AML-193 (cell line): ENCODE measurements at regions not wholly inside any gene's neighbourhood (a gene's known extent, or its start where the extent isn't known, plus 50 kb on each side); places are given as distances from the start of the nearest gene placed in this dataset.
"Not testable (repeated sequence)": the region's sequence is repeated elsewhere in the genome, so short reads cannot be mapped to it uniquely, and the experiment has no call there.

Source experiments
- DNase-seq, 2 experiments: peaks; one replicate each; lab custom pipeline; 2025; lab: John Stamatoyannopoulos, UW

DNA sequence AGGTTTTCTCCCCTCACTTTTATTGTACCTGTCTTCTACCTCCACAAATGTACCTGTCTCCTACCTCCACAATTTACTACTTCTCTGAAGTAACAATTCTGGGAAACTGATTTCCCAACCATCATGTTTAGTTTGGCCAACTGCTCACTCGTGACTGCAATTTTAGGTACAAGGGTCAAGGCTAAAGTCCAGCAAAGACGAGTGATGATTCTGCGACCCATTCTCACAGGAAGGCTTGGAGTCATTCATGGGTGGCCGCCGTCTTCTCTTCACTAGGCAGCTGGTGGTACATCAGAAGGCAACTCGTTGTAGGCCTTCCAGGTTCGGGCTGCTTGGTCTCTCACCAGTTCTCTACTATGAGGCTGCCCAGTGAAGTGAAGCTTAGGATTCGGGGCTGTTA, 483.8 kb upstream of the JARID2 start:
- no peak for DNase-seq

GRCh38 chr6:14763139-14763538, 482.7 kb upstream of the JARID2 start:
- DNase-seq, result no peak

DNA sequence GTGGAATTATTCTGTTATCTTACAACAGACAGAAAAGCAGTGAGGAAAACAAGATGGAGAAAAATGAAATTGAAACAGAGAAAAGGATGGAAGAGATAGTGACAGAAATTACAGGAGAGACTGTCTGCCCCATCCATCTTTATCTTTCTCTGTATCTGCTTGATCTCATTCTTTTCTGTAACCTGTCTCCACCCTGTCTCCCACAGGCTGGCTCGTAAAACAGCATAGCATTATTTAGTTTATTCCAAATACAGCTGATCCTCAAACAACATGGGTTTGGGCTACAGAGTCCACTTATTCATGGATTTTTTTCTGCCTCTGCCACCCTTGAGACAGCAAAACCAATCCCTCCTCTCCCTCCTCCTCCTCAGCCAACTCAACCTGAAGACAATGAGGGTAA, 482.3 kb upstream of the JARID2 start:
- DNase-seq, result no peak

DNA sequence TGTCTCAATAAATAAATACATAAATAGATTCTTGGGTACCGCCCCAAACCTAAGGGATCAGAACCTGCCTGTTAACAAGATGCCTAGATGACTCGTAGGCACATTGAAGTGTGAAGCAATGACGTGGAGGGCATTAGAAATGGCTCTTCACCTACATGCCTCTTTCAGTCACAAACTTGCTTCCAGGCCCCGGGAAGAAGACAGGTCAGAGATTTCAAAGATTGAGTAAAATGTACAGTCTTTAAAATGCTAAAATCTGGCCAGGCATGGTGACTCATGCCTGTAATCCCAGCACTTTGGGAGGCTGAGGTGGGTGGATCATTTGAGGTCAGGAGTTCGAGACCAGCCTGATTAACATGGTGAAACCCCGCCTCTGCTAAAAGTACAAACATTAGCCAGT, 480.8 kb upstream of the JARID2 start:
- DNase-seq, result no peak

DNA sequence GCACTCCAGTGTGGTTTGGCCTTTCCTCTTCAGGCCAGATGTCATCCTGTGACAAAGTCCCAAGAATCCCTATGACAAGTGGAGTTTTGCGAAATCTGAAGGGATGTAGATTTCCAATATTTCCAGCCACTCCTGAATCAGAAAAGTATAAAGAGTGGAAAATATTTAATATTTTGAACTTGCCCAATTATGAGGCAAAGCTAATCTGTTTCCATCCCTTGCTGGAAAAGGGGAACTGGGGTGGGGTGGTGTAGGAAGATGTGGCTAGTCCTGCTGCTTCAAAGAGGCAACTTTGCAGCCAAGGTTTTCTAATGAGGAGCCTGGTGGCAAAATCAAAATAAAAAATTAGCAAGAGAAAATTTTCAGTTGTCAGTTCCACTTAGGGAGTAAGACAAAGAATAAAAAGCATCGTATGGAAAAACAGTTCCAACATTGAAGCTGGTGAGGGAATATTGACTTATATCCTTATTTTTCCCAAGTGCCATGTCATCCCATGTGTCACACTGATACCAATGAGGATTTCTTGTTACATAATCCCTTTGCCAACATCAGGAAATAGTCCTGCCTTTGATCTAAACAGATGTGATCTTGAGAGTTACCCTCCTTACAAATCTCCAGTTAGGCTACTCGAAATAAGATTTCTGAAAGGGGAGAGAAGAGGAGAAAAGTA, 480.0 kb upstream of the JARID2 start:
- peak; percentile 53 to 74 for DNase-seq

- no peak for DNase-seq
Observed at GRCh38 chr6:14766391-14766994, 479.4 kb upstream of the JARID2 start.

DNA sequence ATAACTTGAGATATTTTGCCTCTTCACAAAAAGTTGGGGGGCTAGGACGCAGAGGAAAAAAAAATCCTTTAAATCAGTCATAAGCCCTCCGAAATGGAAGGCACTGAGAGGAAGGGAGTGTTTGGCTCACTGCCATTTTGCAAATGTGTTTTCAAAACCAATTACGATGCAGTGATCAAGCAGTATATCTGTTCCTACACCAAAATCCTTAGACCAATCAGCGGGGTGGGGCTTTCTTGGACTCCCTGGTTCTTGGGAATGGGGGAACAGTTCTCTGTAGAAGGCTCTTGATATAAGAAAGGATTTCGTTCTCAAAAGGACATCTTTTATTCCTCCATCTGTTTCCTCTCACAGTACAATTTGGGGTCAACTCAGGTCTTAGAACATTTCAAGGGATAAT, 478.6 kb upstream of the JARID2 start:
- no peak for DNase-seq

GRCh38 chr6:14770040-14770439, 475.8 kb upstream of the JARID2 start:
- no peak for DNase-seq

DNA sequence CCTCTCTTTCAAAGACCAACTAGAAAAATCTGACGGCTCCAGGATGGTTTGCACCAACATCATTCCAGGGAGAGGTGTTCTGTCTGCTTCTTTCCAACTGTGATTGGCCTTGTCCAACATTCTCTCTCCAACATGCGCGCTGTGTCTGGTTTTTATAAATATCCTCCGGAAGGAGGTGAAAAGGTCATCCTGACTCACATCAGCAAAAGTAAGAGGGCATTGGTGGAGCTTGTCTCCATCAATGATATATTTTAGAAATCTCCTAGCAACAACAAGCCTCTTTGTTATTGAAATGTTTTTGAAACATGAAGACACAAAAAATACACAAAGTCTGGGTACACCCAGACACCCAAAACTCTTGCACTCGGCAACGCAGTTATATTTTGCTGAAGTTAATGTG, 475.3 kb upstream of the JARID2 start:
- no peak for DNase-seq

GRCh38 chr6:14771016-14771415, 474.9 kb upstream of the JARID2 start:
- no peak for DNase-seq

- no peak for DNase-seq
Observed at GRCh38 chr6:14772188-14772587, 473.7 kb upstream of the JARID2 start.

GRCh38 chr6:14775528-14775927, 470.3 kb upstream of the JARID2 start:
- DNase-seq, result no peak

DNA sequence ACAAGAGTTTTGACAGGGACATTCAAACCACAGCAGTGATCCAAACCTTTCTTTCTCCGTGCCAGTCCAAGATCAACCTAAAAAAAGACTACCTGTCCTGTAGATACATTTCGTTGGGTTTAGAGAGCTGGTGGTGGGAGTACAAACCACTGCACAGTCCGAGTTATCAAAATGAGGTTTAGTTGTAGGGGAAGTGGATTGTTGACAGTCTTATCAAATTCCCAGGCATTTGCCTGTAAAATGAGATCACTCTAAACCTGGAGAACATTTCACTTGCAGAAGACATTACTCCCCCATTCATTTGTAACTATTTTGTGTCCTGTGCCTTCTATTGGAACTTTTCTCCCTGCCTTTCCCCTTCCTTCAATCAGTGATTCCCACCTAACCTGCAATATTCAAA, 469.6 kb upstream of the JARID2 start:
- no peak for DNase-seq

- no peak for DNase-seq
Observed at GRCh38 chr6:14781772-14782525, 463.9 kb upstream of the JARID2 start.

DNA sequence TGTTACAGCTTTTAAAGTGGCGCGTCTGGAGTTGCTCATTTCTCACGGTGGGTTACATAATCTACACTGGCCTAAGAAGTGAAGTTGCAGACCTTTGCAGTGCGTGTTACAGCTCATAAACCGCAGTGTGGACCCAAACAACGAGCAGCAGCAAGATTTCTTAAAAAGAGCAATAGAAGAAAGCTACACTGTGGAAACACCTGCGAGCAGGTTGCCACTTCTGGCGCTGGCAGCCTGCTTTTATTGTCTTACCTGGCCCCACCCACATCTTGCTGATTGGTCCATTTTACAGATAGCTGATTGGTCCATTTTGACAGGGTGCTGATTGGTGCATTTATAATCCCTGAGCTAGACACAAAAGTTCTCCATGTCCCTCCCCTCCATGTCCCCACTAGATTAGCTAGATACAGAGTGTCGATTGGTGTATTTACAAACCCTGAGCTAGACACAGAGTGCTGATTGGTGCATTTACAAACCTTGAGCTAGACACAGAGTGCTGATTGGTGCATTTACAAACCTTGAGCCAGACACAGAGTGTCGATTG, 462.9 kb upstream of the JARID2 start:
- not testable (repeated sequence) for DNase-seq

GRCh38 chr6:14783594-14783993, 462.3 kb upstream of the JARID2 start:
- DNase-seq, result no peak

- DNase-seq, result no peak
Observed at GRCh38 chr6:14784596-14785492, 461.0 kb upstream of the JARID2 start.

GRCh38 chr6:14785493-14785790, 460.4 kb upstream of the JARID2 start:
- DNase-seq, result no peak

DNA sequence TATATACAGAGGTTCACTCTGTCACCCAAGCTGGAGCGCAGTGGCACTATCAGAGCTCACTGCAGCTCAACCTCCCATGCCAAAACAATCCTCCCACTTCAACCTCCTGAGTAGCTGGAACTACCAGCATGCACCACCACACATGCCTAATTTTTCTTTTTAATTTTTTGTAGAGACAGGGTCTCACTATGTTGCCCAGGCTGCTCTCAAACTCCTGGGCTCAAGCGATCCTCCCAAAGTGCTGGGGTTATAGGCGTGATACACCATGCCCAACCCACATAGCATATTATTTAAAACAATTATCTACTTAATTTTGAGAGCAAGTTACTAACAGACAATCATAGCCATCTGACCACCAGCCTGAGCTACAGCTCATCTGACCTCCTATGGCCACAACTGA, 459.9 kb upstream of the JARID2 start:
- no peak for DNase-seq

DNA sequence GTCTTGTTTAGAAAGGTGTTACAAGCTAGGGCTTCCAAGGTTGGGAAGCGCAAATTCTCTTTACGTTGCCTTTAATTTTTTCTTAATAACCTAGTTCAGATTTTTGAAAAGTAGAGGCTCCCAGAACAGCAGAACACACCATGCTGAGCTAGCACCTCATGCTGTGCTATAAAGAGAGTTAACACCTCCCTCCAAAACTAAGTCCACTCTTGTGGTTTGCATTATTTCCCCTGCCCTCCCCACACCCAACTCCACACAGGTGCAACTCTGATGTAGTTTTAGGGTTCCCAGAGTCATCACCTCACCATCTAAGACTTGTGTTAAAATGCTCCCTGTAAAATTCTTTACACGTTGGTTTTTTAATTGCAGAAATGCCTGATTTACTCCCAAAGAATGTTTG, 459.4 kb upstream of the JARID2 start:
- no peak for DNase-seq

GRCh38 chr6:14787250-14787649, 458.6 kb upstream of the JARID2 start:
- no peak for DNase-seq

- no peak for DNase-seq
Observed at GRCh38 chr6:14787677-14788076, 458.2 kb upstream of the JARID2 start.
